HG02885 (cell line): ENCODE measurements at regions not wholly inside any gene's neighbourhood (a gene's known extent, or its start where the extent isn't known, plus 50 kb on each side); places are given as distances from the start of the nearest gene placed in this dataset.

Experiments used
- ATAC-seq: cut with Tn5 transposase; IDR thresholded peaks from one replicate; pipeline ENCODE4 v1.9.1; 2021; ENCODE audit warnings: mild to moderate bottlenecking; ENCODE audit not compliant: unreplicated experiment, poor library complexity

DNA sequence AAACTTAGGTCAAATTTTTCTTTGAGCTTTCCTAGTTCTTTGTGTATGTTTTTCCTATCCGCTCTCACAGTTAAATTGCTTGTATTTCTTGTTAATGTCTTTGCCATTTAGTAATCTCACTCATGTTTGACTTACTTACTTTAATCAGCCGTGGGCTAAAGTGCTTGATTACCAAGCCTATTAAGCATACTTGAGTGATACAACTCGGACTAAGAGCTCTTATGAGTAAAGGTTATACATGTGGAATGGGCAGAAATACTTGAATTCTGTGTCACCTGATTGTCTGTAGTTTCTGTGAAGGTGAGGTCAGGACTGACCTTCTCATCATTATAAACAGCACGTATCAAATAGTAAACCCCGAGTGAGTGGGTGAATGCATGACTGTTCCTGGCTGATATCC lies 664.5 kb downstream of the PDHA2 start:
- no peak for ATAC-seq

DNA sequence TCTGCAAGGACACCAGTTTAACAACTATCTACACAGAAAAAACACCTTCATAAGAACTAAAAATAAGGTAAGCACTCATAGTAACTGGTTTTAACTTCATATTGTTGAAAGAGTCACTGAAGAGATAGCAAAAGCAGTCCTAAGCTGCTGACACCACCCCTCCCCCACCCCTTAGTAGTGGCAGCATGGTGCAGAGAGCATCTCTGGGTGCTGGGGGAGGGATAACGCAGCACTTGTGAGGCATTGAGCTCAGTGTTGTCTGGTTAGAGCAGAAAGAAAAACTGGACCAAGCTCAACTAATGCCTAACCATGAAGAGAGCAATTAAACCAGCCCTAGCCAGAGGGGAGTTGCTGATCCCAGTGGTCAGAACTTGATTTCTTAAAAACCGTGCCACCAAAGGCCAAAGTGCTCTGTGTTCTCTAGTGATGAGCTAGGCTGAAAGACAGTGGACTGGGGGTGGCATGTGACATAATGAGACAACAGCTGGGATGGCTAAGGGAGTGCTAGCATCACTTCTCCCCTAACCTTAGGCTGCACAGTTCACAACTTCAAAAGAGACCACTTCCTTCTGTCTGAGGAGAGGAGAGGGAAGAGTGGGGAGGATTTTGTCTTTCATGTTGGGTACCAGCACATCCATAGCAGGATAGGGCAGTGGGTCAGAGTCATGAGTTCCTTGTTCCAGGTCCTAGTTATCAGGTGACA lies 669.3 kb downstream of the PDHA2 start:
- ATAC-seq: no peak

DNA sequence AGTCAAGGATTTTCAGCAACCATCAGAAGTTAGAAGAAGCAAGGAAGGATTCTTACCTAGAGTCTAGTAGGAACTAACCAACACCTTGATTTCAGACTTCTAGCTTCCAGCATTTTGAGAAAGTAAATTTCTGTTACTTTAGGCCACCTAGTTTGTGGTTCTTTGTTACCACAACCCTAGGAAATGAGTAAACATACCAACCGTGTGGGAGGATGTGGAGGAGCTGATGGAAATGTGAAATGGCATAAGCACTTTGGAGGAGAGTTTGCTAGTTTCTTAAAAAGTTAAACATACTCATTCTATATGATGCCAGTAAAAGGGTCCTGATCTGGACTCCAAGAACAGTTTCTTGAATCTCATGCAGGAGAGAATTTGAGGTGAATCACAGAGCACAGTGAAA lies 679.4 kb downstream of the PDHA2 start:
- ATAC-seq: no peak

DNA sequence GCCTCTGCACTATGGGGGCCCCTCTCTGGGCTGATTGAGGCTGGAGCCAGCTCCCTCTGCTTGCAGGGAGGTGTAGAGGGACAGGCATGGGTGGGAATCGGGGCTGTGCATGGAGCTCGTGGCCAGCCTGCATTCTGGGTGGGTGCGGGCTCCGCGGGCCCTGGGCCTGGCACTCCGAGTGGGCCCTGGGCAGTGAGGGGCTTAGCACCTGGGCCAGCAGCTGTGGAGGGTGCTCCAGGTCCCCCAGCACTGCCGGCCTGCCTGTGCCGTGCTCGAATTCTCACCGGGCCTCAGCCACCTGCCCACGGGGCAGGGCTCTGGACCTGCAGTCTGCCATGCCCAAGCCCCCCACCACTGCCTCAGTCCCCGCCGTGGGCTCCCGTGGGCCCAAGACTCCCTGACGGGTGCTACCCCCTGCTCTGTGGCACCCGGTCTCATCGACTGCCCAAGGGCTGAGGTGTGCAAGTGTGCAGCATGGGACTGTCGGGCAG lies 681.2 kb downstream of the PDHA2 start:
- ATAC-seq: no peak

DNA sequence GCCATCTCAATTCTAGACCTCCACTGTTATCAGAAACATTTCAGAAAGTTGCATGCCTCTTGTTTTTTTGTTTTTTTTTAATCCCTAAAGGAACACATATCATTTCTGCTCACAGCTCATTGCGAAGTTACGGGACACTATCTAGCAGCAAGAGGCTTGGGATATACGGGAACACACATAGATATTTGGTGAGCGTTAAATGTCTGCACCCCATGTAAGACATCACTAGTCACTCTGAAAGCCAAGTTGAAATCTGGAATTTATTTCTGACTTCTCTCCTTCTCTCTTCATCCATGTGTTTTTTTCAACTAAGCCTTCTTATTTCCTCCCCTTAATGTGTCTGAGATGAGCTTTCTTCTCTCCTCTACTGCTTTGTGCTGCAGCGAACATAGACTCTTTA lies 683.7 kb downstream of the PDHA2 start:
- ATAC-seq: no peak

DNA sequence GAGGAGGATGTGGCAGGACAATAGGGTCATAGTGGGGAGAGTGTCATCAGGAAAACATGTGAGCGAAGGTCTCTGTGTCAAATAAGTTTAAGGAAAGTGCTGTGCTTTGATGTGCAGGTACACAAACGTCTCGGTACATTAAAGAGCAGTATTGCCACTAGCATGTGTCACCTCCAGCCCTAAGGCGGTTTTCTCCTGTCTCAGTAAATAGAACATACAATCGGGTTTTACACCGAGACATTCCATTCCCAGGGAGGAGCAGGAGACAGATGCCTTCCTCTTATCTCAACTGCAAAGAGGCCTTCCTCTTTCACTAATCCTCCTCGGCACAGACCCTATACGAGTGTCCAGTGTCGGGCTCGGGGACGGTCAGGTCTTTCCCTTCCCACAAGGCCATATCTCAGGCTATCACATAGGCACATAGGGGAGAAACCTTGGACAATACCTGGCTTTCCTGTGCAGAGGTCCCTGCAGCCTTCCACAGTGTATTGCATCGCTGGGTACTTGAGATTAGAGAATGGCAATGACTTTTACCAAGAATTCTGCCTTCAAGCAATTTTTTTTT lies 684.5 kb downstream of the PDHA2 start:
- ATAC-seq: no peak

DNA sequence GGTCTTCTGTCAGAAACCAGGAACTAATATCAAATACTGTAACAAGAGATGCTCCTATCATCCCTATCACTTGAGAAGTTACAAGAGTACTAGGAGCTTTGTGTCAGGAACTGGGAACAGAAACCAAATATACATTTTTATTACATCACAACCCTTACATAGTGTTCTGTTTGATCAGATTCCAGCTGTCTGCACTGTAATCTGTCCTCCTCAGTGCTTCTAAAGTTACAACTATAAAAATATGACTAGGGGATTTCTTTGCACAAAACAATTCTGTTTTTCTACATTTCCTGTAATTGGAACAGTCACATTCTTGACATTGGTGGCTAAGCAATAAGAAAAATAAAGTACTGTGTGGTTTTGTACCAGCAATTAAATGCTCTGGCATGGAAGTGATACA lies 686.0 kb downstream of the PDHA2 start:
- ATAC-seq: no peak

DNA sequence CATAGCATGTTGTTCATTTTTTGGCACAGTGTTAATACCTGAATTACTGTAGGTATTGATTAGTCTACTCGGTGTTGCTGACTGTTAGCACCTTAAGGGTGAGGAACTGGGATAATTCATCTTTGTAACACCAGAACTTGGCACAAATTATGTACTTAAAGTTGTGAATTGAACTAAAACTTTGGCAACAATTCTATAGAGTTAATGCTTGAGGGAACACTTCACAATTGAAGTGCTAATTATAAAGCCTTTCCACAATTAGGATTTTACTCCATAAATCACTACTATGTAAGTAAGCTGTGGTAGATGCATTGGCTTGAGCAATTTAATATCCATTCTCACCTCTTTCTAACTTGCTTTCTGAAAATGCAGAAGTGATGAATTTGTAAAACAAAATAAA lies 686.7 kb downstream of the PDHA2 start:
- no peak for ATAC-seq

DNA sequence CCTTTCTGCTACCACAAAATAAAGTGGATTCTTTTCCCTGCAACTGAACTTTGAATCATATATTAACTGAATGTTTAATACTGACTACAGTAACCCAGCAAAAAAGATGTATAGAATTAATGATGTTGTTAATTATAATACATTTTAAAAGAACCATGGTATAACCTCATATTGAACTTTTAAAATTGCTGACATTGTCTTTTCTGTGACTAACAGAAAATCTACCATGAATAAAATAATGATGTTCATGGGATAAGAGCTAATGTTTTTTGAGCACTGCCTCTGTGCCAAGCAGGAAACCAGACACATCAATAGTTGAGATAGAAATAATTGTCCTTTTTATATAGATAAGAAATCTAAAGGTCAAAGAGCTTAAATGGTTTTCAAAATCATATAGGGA lies 691.9 kb downstream of the PDHA2 start:
- ATAC-seq: no peak

DNA sequence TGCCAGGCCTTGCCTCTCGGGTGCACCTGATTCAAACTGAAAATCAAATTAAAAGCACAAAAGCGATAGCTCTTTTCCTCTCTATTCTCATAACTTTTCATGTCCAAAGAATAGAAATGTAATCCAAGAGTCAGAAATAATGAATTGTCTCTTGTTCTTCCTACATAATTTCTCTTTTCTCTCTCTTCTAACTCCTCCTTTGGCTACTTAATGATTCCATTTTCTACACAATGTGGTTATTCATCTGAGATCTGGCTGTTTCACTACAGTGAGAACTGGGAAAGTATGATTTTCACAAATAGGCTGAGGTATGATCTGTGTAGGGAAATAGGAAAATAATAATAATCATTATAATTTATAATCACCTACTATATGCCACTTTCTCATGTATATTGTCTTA lies 703.5 kb downstream of the PDHA2 start:
- ATAC-seq: no peak

DNA sequence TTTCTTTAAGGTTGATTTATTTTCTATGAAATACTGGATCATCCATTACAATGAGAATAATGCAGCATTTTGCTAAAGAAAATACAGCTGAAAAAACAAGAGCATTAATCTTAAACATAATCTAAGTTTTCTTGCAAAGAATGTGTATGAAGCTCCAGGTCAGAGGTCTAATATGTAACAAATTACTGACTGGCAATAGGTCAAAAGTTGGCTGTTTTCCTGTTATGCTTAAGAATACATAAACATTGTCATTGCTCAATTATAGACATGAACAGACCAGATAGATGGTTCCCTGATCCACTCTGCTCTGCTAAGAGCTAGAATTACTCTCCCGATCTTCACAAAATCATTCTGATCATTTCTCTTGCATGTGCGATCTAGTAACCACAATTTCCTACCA lies 718.6 kb downstream of the PDHA2 start:
- no peak for ATAC-seq

DNA sequence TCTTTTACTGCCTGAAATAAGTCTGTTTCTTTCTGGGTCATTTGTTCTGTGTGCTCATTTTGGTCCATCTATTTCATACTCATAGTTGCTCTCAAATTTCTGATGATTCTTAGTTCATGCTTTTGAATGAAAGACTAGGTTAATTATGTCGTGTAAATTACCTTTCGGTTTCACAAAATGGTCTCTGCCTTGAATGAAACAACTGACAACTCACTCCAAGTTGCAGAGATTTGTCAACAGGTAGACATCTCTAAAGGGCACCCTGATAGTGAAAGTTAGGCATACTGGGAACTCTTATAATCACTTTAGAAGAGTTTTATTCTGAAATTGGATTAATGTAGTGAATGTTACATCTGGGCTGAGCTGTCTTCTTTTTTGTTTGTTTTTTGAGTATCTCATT lies 726.9 kb downstream of the PDHA2 start:
- no peak for ATAC-seq

DNA sequence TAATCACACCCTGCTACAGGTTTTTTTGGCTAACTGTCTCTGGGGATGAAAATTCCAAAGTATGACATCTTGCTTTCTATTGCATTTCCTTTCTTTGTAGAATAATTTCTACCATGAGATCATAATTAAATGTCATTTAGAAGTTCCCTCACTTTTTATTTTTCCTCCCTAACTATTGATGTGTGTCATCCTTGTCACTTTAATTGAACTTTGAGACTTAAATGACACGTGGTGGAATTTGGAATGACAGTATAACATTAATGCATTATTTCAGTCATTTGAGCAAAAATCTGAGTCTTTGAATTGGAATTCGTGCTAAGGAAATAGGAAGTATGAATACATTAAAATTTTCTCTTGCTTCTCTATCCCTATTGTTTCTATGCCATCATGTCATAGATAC lies 745.4 kb downstream of the PDHA2 start:
- ATAC-seq: no peak

DNA sequence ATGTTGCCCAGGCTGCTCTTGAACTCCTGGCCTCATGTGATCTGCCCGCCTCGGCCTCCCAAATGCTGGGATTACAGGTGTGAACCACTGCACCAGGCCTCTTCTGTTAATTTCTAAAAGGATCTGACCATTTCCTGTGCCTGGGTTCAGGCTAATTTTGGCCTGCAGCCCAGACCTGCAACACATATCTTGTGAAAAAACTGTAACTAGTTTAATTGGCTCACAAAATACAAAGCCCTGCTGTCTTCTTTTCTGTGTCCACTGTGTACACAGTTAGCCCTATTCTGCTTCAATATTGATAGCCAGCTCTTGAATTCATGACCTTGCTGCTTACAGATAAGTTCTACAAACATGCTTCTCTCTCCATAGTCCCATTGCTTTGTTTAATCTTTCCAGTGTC lies 753.5 kb downstream of the PDHA2 start:
- no peak for ATAC-seq

DNA sequence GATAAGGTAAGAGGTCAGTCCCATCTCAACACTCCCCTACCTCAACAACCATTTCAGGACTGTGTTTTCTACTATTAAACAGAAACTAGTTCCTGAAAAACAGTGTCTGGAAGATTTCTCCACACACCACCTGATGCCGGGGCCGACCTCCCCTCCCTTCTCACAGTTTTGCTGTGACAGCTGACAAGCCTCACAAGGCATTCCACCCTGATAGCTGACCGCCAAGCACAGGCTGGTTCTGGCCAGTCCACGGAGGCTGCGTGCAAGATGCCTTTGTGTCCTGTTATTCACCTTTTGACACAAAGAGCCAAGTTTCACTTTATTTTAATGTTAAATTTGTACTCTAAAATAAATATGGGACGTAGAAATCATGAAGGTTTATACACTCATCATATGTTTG lies 758.6 kb downstream of the PDHA2 start:
- no peak for ATAC-seq

DNA sequence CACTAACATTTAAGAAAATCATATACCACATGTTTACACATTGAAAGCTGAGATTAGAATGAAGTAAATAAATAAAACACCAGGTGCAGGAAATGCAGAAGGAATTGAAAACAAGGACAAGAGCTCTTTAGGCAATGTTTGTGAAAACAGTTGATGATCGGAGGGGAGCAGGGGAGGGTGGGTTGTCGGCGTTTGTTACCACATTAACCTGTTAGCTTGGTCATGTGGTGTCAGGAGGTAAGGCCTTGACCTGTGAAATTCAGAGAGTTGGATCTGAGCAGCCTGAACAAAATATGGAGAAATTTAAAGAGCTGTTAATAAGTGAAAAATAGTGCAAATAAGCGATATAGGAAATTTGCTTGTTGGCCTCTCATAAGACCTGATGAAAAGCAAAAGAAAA lies 759.9 kb downstream of the PDHA2 start:
- no peak for ATAC-seq

DNA sequence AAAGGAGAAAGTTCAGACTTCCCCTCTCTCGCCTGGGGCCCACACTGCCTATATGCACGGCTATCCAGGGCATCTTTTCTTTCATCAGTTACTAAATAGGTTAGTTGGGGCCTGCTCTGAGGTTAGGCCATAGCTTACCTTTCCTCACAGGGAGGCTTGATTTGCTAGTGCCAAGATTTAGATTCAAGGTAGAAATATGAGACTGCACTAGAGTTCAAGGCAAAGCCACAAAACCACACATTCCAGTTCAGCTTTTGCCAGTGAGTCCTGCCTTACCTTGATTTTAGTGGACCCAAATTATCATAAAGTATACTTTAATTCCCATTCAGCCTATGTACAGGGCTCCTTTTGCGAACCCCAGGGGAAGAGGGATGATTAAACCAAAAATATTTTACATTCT lies 762.8 kb downstream of the PDHA2 start:
- ATAC-seq: no peak

DNA sequence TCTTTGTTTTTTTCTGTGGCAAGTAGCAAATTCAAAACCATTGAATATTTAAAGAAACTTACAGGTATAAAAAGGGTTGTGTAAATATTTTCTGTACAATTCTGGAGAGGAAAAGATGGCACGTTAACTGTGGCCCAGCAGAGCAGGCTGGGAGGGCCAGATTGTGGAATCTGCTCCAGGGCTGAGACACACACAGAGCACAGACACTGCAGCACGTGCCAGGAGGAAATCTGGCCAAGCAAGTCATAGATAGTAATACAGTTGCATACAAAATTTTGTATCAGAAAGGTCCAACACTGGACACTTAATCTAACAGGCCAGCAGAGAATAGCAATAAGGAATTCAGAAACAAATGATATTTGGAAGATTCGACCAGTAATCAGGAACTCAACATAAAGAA lies 763.7 kb downstream of the PDHA2 start:
- no peak for ATAC-seq

DNA sequence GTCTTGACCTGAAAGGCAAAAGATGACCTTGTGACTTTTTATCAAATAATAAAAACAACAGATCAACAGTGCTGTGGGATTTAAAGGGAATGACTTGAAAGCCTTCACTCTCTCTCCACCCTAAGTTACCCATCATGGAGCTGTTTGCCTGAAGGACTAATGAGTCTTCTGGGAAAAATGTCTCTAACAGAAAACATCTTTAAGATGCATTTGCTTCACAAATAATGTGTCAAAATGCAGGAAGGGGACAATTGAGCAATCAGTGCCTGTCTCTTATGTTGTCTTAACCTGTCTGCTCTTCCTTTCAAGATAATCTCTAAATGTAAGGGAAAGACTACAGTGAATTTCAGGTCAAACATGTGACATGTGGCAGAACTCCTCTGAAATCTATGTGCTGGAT lies 766.6 kb downstream of the PDHA2 start:
- ATAC-seq: no peak

DNA sequence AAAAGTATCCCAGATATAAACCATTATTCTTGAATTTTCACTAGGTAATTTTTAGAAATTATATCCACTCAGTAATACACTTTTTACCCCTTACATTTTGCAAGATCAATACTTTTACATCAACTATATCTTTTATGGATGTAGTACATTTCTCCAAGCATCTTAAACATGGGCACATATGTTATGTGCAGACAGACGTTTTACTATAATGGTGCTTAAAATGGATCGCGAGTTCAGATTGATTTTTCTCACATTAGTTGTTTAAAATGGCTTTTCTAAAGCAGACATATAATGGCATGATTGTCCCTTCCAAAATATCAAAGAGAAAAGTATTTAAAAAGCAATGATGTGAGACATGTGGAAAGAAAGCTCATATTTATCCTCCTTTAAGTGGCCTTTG lies 786.1 kb downstream of the PDHA2 start:
- ATAC-seq: no peak

DNA sequence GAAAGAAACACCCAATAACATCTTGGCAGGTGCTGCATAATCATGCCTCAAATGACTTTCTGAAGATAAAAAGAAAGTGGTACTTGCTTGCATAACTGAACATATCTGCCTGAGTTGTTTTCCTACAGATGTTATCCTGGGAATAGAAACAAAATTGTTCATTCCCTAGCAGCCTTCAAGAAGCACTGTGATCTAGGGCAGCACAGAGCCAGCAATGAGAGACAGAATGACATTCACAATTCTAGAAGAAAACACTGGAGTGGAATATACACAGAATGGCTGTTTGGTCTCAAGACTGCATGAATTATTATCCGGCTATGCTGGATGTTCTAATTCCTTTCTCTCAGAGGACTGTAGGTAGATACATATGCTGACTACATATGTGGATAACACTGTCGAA lies 790.9 kb downstream of the PDHA2 start:
- ATAC-seq: no peak

DNA sequence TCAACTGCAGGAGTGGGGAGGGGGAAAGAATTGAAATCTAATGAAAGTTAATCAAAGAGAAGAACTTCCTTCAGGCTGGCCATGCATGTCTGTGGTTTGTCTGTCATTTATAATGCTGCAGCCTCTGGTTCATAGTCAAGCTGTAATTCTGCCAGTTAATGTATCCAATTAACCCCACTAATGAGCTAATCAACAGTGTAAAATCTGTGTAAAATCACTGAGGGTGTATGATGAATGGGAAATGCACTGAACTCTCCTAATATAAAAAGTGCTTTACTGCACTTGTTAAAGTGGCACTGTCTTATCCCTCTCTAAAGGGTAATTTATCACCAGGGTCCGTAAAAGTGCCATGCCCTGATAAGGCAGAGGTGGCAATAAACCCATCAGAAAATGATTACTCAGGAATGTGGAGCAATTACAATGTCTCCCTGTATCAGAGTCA lies 798.1 kb downstream of the PDHA2 start:
- ATAC-seq: no peak
